ENCODE measurements at regions not wholly inside any gene's neighbourhood (a gene's known extent, or its start where the extent isn't known, plus 50 kb on each side); places are given as distances from the start of the nearest gene placed in this dataset.

DNA sequence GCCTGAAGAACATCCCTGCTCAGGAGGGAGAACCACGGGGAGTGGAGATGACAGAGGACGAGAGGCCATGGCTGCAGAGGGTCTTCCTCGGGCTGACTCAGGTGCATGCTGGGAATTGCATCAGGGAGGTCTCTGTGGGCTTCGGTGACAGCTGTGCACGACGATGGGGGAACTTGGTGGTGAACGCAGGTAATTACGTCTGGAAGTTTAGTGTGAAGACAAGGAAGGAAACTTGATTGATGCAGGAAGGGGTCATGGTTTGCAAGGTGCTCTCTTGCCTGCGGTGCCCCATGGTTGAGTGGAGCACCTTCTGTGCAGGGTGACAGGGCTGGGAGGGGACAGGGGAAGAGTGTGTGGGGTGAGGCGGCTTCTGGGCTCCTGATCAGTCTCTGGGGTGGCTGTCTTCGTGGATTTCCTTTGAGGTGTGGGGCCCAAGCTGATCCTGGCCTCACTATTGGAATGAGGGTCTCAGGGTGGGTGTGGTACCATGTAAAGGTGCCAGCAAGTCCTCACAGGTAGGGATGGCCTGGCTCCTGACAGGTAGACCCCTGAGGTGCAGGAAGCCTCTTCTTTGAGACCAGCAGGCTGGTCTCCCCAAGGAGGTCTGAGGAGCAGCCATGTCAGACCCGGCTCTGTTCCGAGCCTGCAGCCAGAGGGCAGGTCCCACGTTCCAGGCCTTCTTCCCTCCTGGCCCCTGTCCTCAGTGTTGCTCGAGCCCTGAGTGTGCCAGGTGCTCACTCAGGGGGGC is 1020.1 kb downstream of the TBC1D22A start:
- TF ChIP-seq POLR2A (IDR thresholded peaks at IDR 0.05; ENCODE audit: low read depth, low read length) (no peak), POU2F2 (IDR thresholded peaks at IDR 0.05; ENCODE audit: low read depth, low read length) (no peak), POLR2AphosphoS5 (IDR thresholded peaks at IDR 0.05; ENCODE audit: low read depth, low read length) (no peak)

Measured in GM12891 (cell line).